OCI-LY1 (cell line): ENCODE measurements at regions not wholly inside any gene's neighbourhood (a gene's known extent, or its start where the extent isn't known, plus 50 kb on each side); places are given as distances from the start of the nearest gene placed in this dataset.

Experiments used
- H2AFZ ChIP-seq: fragments of 200-600 bp; sonication (generic), shearing (Covaris generic); 2 replicates; pipeline ENCODE4 v1.6.0; 2014; ENCODE audit warnings: antibody characterized with exemption, mild to moderate bottlenecking, low read length
- H3F3A ChIP-seq: fragments of 200-600 bp; sonication (generic), shearing (Covaris generic); 2 replicates; pipeline ENCODE4 v1.6.0; 2014; ENCODE audit warnings: mild to moderate bottlenecking, antibody characterized with exemption, low read length, moderate library complexity; ENCODE audit not compliant: insufficient read depth
- H3K27ac ChIP-seq: fragments of 200-600 bp; sonication (generic); 2 replicates; pipeline ENCODE4 v1.5.1; 2014; ENCODE audit warnings: low read length, mixed run types, mild to moderate bottlenecking, low read depth; ENCODE audit not compliant: poor library complexity, severe bottlenecking
- H3K27me3 ChIP-seq: fragments of 200-600 bp; sonication (generic); 2 replicates; pipeline ENCODE4 v1.6.0; 2014; ENCODE audit warnings: antibody characterized with exemption, mild to moderate bottlenecking, low read length, moderate library complexity; ENCODE audit not compliant: insufficient read depth
- H3K36me3 ChIP-seq: fragments of 200-600 bp; sonication (generic); 2 replicates; pipeline ENCODE4 v1.6.1; 2014; ENCODE audit warnings: mild to moderate bottlenecking, antibody characterized with exemption, low read length, moderate library complexity, mixed read lengths; ENCODE audit not compliant: insufficient read depth
- H3K4me1 ChIP-seq: fragments of 200-600 bp; sonication (generic); 2 replicates; pipeline ENCODE4 v1.5.1; 2014; ENCODE audit warnings: mild to moderate bottlenecking, low read length, moderate library complexity; ENCODE audit not compliant: insufficient read depth, severe bottlenecking
- H3K4me2 ChIP-seq: fragments of 200-600 bp; sonication (generic), shearing (Covaris generic); 2 replicates; pipeline ENCODE4 v1.6.1; 2014; ENCODE audit warnings: low read length
- H3K4me3 ChIP-seq: fragments of 200-600 bp; sonication (generic); 2 replicates; pipeline ENCODE4 v1.5.1; 2014; ENCODE audit warnings: low read length, low read depth, mild to moderate bottlenecking, mixed read lengths; ENCODE audit not compliant: poor library complexity, severe bottlenecking
- H3K79me2 ChIP-seq: fragments of 200-600 bp; shearing (Covaris generic); 2 replicates; pipeline ENCODE4 v1.6.1; 2016; ENCODE audit warnings: mixed run types, low read length, mixed read lengths; ENCODE audit not compliant: insufficient read depth
- H3K9ac ChIP-seq: fragments of 200-600 bp; sonication (generic), shearing (Covaris generic); 2 replicates; pipeline ENCODE4 v1.6.1; 2014; ENCODE audit warnings: mild to moderate bottlenecking, low read length, mixed read lengths
- H3K9me2 ChIP-seq: fragments of 200-600 bp; sonication (generic), shearing (Covaris generic); 2 replicates; pipeline ENCODE4 v1.6.1; 2014; ENCODE audit warnings: low read depth, mild to moderate bottlenecking, low read length, mixed read lengths
- H3K9me3 ChIP-seq: fragments of 200-600 bp; shearing (Covaris generic); 2 replicates; pipeline ENCODE4 v1.6.1; 2014; ENCODE audit warnings: low read length, mixed read lengths
- H4K20me1 ChIP-seq: fragments of 200-600 bp; sonication (generic), shearing (Covaris generic); 2 replicates; pipeline ENCODE4 v1.6.0; 2016; ENCODE audit warnings: mild to moderate bottlenecking, low read length; ENCODE audit not compliant: insufficient read depth
- CTCF ChIP-seq: fragments of 200-600 bp; sonication (generic), shearing (Covaris generic); IDR thresholded peaks from 2 replicates; pipeline ENCODE4 v1.5.1; 2017; ENCODE audit warnings: mild to moderate bottlenecking, antibody characterized with exemption, low read length, moderate library complexity, mixed read lengths
- EZH2 ChIP-seq: fragments of 200-600 bp; sonication (generic), shearing (Covaris generic); IDR thresholded peaks from 2 replicates; pipeline ENCODE4 v1.8.0; 2017; ENCODE audit warnings: borderline replicate concordance, mixed run types, mild to moderate bottlenecking, antibody characterized with exemption, low read length, moderate library complexity, mixed read lengths

GRCh38 chr9:10928372-10928771, 315.6 kb upstream of the PTPRD start:
- TF ChIP-seq CTCF (no peak), EZH2 (no peak)
- H4K20me1 ChIP-seq, result no peaks in the 10 kb centered on the region
- no peaks in the 10 kb centered on the region for H3K9me2 ChIP-seq
- no peak overlapping the region for H2AFZ ChIP-seq
- H3K9ac ChIP-seq, result no peak overlapping the region
- no peak overlapping the region for H3K4me2 ChIP-seq
- H3K27ac ChIP-seq, result no peak overlapping the region
- no peaks in the 10 kb centered on the region for H3F3A ChIP-seq
- no peak overlapping the region for H3K4me3 ChIP-seq
- no peaks in the 10 kb centered on the region for H3K4me1 ChIP-seq
- no peaks in the 10 kb centered on the region for H3K36me3 ChIP-seq
- H3K27me3 ChIP-seq, result no peaks in the 10 kb centered on the region
- no peaks in the 10 kb centered on the region for H3K79me2 ChIP-seq
- H3K9me3 ChIP-seq, result no peaks in the 10 kb centered on the region

- no peak overlapping the region for H3K27ac ChIP-seq
- H3K9me3 ChIP-seq, result no peaks in the 10 kb centered on the region
- no peaks in the 10 kb centered on the region for H3K36me3 ChIP-seq
- no peaks in the 10 kb centered on the region for H3K9me2 ChIP-seq
- no peaks in the 10 kb centered on the region for H3K4me1 ChIP-seq
- H3K9ac ChIP-seq, result no peak overlapping the region
- no peaks in the 10 kb centered on the region for H3K27me3 ChIP-seq
- no peak overlapping the region for H3K4me3 ChIP-seq
- no peak overlapping the region for H2AFZ ChIP-seq
- H4K20me1 ChIP-seq, result no peaks in the 10 kb centered on the region
- H3F3A ChIP-seq, result no peaks in the 10 kb centered on the region
- no peaks in the 10 kb centered on the region for H3K79me2 ChIP-seq
- H3K4me2 ChIP-seq, result no peak overlapping the region
- TF ChIP-seq CTCF (no peak), EZH2 (no peak)
Measured at GRCh38 chr9:10930081-10930480, 317.3 kb upstream of the PTPRD start.

DNA sequence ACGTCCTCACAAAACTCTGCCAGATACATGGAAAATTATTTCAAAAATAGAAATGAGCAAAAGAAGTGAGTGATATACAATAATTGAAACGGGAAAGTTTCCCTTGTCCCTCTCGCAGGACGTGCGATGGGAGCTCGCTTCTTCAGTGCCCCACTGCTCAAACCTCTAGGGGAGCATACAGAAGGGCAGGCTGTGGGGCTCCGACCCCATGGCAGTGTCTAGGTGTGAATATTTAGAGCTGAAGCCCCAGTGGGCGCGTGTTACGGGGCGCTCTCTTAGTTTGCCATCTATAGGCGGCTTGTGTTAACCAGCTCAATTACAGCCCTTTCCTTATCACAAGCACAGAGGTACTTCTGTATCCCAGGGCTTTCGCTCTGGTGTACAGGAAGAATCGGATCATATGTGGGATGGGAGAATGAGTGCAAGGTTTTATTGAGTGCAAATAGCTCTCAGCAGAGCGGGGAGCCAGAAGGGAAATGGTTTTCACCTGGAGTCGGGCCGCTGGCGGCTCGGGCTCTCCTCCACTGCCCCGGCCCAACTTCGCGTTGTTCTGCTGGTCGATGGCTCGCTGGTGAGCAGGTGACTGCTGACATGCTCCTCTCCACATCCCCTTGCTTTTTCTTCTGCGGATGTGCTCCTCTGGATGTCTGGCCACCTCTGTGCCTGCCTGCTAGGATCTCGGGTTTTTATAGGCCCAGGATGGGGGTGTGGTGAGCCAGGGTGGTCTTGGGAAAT, 334.0 kb upstream of the PTPRD start:
- Histone ChIP-seq H3K4me1 (no peaks in the 10 kb centered on the region), H3K27ac (no peak overlapping the region), H3K9ac (no peak overlapping the region), H3K9me2 (no peaks in the 10 kb centered on the region), H3K4me3 (no peak overlapping the region), H3K36me3 (no peaks in the 10 kb centered on the region), H3K79me2 (no peaks in the 10 kb centered on the region), H3K9me3 (no peaks in the 10 kb centered on the region), H3K4me2 (no peak overlapping the region), H2AFZ (no peak overlapping the region), H3K27me3 (no peaks in the 10 kb centered on the region), H4K20me1 (no peaks in the 10 kb centered on the region), H3F3A (no peaks in the 10 kb centered on the region)
- TF ChIP-seq EZH2 (no peak), CTCF (no peak)
